ENCODE measurements at regions not wholly inside any gene's neighbourhood (a gene's known extent, or its start where the extent isn't known, plus 50 kb on each side); places are given as distances from the start of the nearest gene placed in this dataset.

DNA sequence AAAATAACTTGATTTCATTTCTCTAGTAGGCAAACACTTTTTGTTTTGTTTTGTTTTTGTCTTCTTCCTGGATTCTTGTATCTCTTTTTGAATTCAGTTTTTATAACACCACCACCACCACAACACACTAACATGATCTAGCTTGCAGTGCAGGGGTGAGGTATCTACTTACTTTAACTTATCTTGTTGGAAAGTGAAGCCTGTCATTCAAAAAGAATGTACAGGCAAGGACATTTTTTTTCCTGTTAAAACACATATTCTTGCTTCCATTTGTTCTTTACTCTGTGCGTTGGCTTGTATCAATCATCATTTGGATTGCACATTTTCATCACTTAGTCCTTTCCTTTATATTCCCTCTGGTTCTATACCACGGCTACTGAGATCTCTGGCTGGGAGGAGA is 824.2 kb downstream of the PLCL1 start:
- no peak for TF ChIP-seq EZH2 (IDR thresholded peaks at IDR 0.05; ENCODE audit: insufficient read depth, poor library complexity, severe bottlenecking)
- no peak for TF ChIP-seq EZH2phosphoT487 (IDR thresholded peaks at IDR 0.05; ENCODE audit: insufficient read depth, low read depth)
